ENCODE measurements at regions not wholly inside any gene's neighbourhood (a gene's known extent, or its start where the extent isn't known, plus 50 kb on each side); places are given as distances from the start of the nearest gene placed in this dataset.
A peak's percentile ranks its signal among the peaks of the same experiment; 100 is the strongest.

DNA sequence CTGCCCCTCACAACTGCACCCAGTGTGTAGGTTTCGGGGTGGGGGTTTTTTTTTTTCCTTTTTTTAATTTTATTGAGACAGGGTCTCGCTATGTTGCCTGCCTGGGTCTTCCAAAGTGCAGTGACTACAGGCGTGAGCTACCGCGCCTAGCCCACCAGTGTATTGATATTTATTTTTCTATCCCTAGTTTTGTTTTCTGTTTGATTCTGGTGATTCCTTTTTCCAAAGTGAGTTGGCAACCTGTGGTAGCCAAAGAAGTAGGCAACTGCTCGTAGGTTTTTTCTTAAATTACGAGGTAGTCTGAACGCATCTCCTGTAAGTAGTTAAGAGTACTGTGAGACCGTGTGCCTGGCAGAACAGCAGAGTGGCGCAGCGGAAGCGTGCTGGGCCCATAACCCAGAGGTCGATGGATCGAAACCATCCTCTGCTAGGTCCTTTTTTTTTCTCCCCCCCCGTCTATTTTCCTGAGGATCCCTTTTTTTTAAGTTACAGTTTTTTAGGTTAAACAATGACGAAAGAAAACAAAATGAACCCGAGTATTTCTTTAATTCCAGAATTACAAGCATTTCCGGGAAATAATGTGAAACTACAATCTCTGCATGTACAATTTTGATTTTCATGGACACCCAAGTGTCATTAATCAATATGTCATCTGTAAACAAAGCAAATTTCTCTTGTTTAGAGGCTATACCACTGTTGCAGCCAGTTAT lies 78.7 kb upstream of the BTN3A2 start:
- peaks cover 25% of the 10 kb centered on the region for H3K4me1 ChIP-seq (ENCODE audit: control insufficient read depth, low read length)
- H3K9me3 ChIP-seq (ENCODE audit: control insufficient read depth, insufficient read depth, low read length), result peaks cover 17% of the 10 kb centered on the region
- peaks cover 11% of the 10 kb centered on the region; the same call in 1 of the 2 replicates for H3K36me3 ChIP-seq (ENCODE audit: control insufficient read depth, low read length)
- H3K79me2 ChIP-seq (ENCODE audit: control insufficient read depth, low read length), result no peaks in the 10 kb centered on the region
- no peaks in the 10 kb centered on the region for H3K9me2 ChIP-seq (replicated peaks; ENCODE audit: control insufficient read depth, low read length)
- peaks cover 19% of the 10 kb centered on the region for H3F3A ChIP-seq (ENCODE audit: control insufficient read depth, insufficient read depth)
- H3K4me3 ChIP-seq (ENCODE audit: low read length), result peak overlapping the region; percentile 82
- no peaks in the 10 kb centered on the region for H4K20me1 ChIP-seq (ENCODE audit: control insufficient read depth, insufficient read depth, low read depth, low read length)
- no peaks in the 10 kb centered on the region for H3K27me3 ChIP-seq (ENCODE audit: control insufficient read depth, low read length)
- peak overlapping the region; percentile 93 for H3K27ac ChIP-seq (ENCODE audit: low read depth, low read length)
- H3K4me2 ChIP-seq (ENCODE audit: low read length), result peak overlapping the region; percentile 87
- TF ChIP-seq CTCF (IDR thresholded peaks at IDR 0.05; ENCODE audit: low read depth, low read length, poor library complexity, severe bottlenecking) (no peak), EZH2phosphoT487 (IDR thresholded peaks at IDR 0.05; ENCODE audit: borderline replicate concordance, low read length) (no peak)

DNA sequence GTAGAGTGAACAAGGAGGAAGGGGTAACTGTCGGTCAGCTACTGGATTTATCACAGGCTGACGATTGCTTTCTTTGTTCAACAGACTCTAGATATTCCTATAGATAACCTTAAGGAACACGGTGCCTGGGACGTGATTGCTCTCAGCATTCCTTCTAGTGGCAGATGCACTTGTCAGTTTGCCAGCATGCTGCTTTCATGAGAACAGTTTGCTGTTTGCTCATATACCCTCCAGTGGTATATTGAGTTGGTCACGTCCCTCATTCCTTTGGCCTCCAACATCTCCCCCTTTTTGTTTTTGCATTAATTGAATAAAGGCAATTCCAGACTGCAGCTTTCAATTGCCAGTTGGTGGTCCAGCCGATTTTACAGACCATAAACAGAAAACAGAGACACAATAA lies 76.8 kb upstream of the BTN3A2 start:
- Histone ChIP-seq H3K9me3 (ENCODE audit: control insufficient read depth, insufficient read depth, low read length) (peaks cover 17% of the 10 kb centered on the region), H3K4me3 (ENCODE audit: low read length) (no peak overlapping the region), H3K27ac (ENCODE audit: low read depth, low read length) (no peak overlapping the region), H3K79me2 (ENCODE audit: control insufficient read depth, low read length) (no peaks in the 10 kb centered on the region), H3K36me3 (ENCODE audit: control insufficient read depth, low read length) (peaks cover 11% of the 10 kb centered on the region; the same call in 1 of the 2 replicates), H4K20me1 (ENCODE audit: control insufficient read depth, insufficient read depth, low read depth, low read length) (no peaks in the 10 kb centered on the region), H3K9me2 (replicated peaks; ENCODE audit: control insufficient read depth, low read length) (no peaks in the 10 kb centered on the region), H3K27me3 (ENCODE audit: control insufficient read depth, low read length) (no peaks in the 10 kb centered on the region; the same call in 1 of the 2 replicates), H3K4me1 (ENCODE audit: control insufficient read depth, low read length) (peaks cover 25% of the 10 kb centered on the region), H3F3A (ENCODE audit: control insufficient read depth, insufficient read depth) (peaks cover 17% of the 10 kb centered on the region), H3K4me2 (ENCODE audit: low read length) (no peak overlapping the region)
- no peak for TF ChIP-seq CTCF (IDR thresholded peaks at IDR 0.05; ENCODE audit: low read depth, low read length, poor library complexity, severe bottlenecking)
- TF ChIP-seq EZH2phosphoT487 (IDR thresholded peaks at IDR 0.05; ENCODE audit: borderline replicate concordance, low read length), result no peak

DNA sequence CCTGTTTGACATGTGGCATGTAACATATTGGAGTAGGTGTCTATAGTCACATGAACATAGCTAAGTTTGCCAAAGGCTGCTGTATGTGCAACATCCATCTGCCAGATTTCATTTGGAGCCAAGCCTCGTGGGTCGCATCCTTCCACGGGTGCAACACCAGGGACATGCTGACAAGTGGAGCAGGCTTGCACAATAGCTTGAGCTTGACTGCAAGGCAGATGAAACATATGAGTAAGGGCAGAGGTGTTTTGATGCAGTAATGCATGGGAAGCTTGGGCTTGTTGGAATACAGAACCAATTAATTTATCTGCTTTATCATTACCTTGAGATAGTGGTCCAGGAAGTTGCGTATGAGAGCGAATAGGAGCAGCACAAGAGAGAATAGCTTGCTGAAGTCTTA lies 74.1 kb upstream of the BTN3A2 start:
- H3K27ac ChIP-seq (ENCODE audit: low read depth, low read length), result no peak overlapping the region
- H3K4me3 ChIP-seq (ENCODE audit: low read length), result no peak overlapping the region
- H3K9me2 ChIP-seq (replicated peaks; ENCODE audit: control insufficient read depth, low read length), result no peaks in the 10 kb centered on the region
- peaks cover 5% of the 10 kb centered on the region; the same call in 1 of the 2 replicates for H3K36me3 ChIP-seq (ENCODE audit: control insufficient read depth, low read length)
- H3F3A ChIP-seq (ENCODE audit: control insufficient read depth, insufficient read depth), result peaks cover 2% of the 10 kb centered on the region; the same call in 1 of the 2 replicates
- H3K4me2 ChIP-seq (ENCODE audit: low read length), result no peak overlapping the region
- no peaks in the 10 kb centered on the region; the same call in none of the 2 replicates for H3K27me3 ChIP-seq (ENCODE audit: control insufficient read depth, low read length)
- peaks cover 17% of the 10 kb centered on the region for H3K9me3 ChIP-seq (ENCODE audit: control insufficient read depth, insufficient read depth, low read length)
- peaks cover 7% of the 10 kb centered on the region for H3K4me1 ChIP-seq (ENCODE audit: control insufficient read depth, low read length)
- no peak for TF ChIP-seq CTCF (IDR thresholded peaks at IDR 0.05; ENCODE audit: low read depth, low read length, poor library complexity, severe bottlenecking)
- no peak for TF ChIP-seq EZH2phosphoT487 (IDR thresholded peaks at IDR 0.05; ENCODE audit: borderline replicate concordance, low read length)
- no peaks in the 10 kb centered on the region for H3K79me2 ChIP-seq (ENCODE audit: control insufficient read depth, low read length)
- H4K20me1 ChIP-seq (ENCODE audit: control insufficient read depth, insufficient read depth, low read depth, low read length), result no peaks in the 10 kb centered on the region
